ENCODE measurements at regions not wholly inside any gene's neighbourhood (a gene's known extent, or its start where the extent isn't known, plus 50 kb on each side); places are given as distances from the start of the nearest gene placed in this dataset.
"Not testable (repeated sequence)": the region's sequence is repeated elsewhere in the genome, so short reads cannot be mapped to it uniquely, and the experiment has no call there.

- intact Hi-C loops (cut with DNase I; ENCODE audit: low total_unique reads) = no loop called here
- TF ChIP-seq CTCF (IDR thresholded peaks at IDR 0.05) = no peak
- H3K4me3 ChIP-seq = no peak overlapping the region
- no peak overlapping the region for H3K27ac ChIP-seq
- H3K36me3 ChIP-seq = no peaks in the 10 kb centered on the region
- no peaks in the 10 kb centered on the region for H3K4me1 ChIP-seq
- H3K9me3 ChIP-seq = no peaks in the 10 kb centered on the region
- DNase-seq = no peak
- H3K27me3 ChIP-seq = no peaks in the 10 kb centered on the region
These were observed 370.7 kb upstream of the SGO1 start for GRCh38 chr3:20556661-20557060.

DNA sequence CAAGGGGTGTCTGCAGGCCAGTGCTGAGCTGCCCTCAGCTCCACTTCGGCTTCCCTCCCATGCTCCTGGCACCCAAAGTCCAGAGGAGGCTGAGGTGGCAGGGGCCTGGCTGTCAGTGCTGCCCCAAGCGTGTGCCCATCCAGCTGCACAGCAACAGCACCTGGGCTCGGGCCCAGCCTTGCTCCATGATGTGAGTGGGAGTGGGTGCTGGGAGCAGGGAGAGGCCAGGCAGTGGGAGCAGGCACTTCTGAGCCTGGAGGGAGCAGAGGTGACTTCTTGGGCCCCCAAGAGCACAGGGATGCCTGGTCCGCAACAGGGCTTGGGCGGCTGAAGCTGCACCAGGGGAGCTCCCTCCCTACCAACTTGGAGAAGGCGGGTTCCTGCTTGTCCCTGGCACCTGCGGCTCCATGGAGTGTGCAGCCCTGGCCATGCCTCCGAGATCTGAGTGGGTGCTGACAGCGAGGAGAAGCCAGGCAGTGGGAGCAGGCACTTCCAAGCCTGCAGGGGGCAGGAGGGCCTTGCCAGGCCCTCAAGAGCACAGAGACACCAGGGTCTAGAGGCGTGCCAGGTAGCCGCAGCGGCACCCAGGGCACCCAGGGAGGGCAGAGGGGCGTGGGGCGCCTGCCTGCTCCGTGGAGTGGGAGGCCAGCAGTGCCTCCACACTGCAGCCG lies 366.7 kb upstream of the SGO1 start:
- no peaks in the 10 kb centered on the region for H3K36me3 ChIP-seq
- H3K27me3 ChIP-seq = no peaks in the 10 kb centered on the region
- H3K27ac ChIP-seq = no peak overlapping the region
- no peak for TF ChIP-seq CTCF (IDR thresholded peaks at IDR 0.05)
- intact Hi-C loops (cut with DNase I; ENCODE audit: low total_unique reads) = no loop called here
- no peak overlapping the region for H3K4me3 ChIP-seq
- H3K9me3 ChIP-seq = no peaks in the 10 kb centered on the region
- DNase-seq = no peak
- no peaks in the 10 kb centered on the region for H3K4me1 ChIP-seq

- H3K27me3 ChIP-seq; H3K9me3 ChIP-seq; intact Hi-C loops (cut with DNase I; ENCODE audit: low total_unique reads); H3K27ac ChIP-seq; H3K4me1 ChIP-seq; H3K36me3 ChIP-seq; DNase-seq; H3K4me3 ChIP-seq: not testable (repeated sequence)
These were observed 361.6 kb upstream of the SGO1 start for GRCh38 chr3:20547361-20548269.

DNA sequence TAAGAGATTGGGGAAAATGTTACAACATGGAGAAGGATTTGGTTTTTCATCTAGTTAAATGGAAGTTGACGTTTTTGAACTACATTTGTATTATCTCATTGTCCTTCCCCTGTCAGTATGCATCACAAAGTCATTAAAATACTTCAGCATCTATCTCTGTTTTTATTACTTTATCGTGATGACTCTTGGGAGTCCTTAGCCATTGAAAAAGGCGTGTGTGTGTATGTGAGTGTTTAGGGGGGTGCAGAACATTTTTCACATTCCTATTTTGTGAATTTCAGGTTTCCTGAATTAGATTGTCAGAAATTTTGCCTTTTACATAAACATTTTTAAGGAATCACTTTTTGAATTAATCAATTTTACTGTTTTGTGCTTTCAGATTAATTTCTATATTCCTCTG lies 360.6 kb upstream of the SGO1 start:
- H3K27ac ChIP-seq = no peak overlapping the region
- no peaks in the 10 kb centered on the region for H3K36me3 ChIP-seq
- H3K9me3 ChIP-seq = no peaks in the 10 kb centered on the region
- intact Hi-C loops (cut with DNase I; ENCODE audit: low total_unique reads) = no loop called here
- no peak for DNase-seq
- H3K4me1 ChIP-seq = no peaks in the 10 kb centered on the region
- no peaks in the 10 kb centered on the region for H3K27me3 ChIP-seq
- no peak overlapping the region for H3K4me3 ChIP-seq
- no peak for TF ChIP-seq CTCF (IDR thresholded peaks at IDR 0.05)

- no peaks in the 10 kb centered on the region for H3K27me3 ChIP-seq
- no peaks in the 10 kb centered on the region for H3K36me3 ChIP-seq
- intact Hi-C loops (cut with DNase I; ENCODE audit: low total_unique reads) = no loop called here
- no peak overlapping the region for H3K27ac ChIP-seq
- DNase-seq = no peak
- no peak overlapping the region for H3K4me3 ChIP-seq
- H3K4me1 ChIP-seq = no peaks in the 10 kb centered on the region
- TF ChIP-seq CTCF (IDR thresholded peaks at IDR 0.05) = no peak
- H3K9me3 ChIP-seq = no peaks in the 10 kb centered on the region
These were observed 357.7 kb upstream of the SGO1 start for GRCh38 chr3:20543535-20544226.

GRCh38 chr3:20540066-20540465 lies 354.1 kb upstream of the SGO1 start:
- Histone ChIP-seq H3K4me3 (no peak overlapping the region), H3K36me3 (no peaks in the 10 kb centered on the region), H3K9me3 (no peaks in the 10 kb centered on the region), H3K27me3 (no peaks in the 10 kb centered on the region), H3K4me1 (no peaks in the 10 kb centered on the region), H3K27ac (no peak overlapping the region)
- no peak for TF ChIP-seq CTCF (IDR thresholded peaks at IDR 0.05)
- intact Hi-C loops (cut with DNase I; ENCODE audit: low total_unique reads) = no loop called here
- no peak for DNase-seq

All from tibial artery (tissue), 4 donors.